ENCODE measurements at regions not wholly inside any gene's neighbourhood (a gene's known extent, or its start where the extent isn't known, plus 50 kb on each side); places are given as distances from the start of the nearest gene placed in this dataset.

GRCh38 chr20:51210084-51210483 lies 187.2 kb upstream of the KCNG1 start:
- intact Hi-C loops (cut with DNase I), result no loop called here
- 45 to 48% methylated on average over 1 of the region's 1 CpG for WGBS, 2 donors
- Histone ChIP-seq H3K4me1 (ENCODE audit: control insufficient read depth in 1 of 2, insufficient read depth in 2 of 2, low read length in 2 of 2) (no peaks in the 10 kb centered on the region), H3K36me3 (ENCODE audit: control insufficient read depth in 1 of 2, insufficient read depth in 2 of 2, low read length in 1 of 2) (no peaks in the 10 kb centered on the region), H3K27ac (ENCODE audit: low read depth in 1 of 2, low read length in 2 of 2) (no peak overlapping the region), H3K27me3 (ENCODE audit: control insufficient read depth in 1 of 2, insufficient read depth in 2 of 2, low read length in 1 of 2) (no peaks in the 10 kb centered on the region), H3K4me3 (ENCODE audit: low read length in 2 of 2) (no peak overlapping the region), H3K9me3 (ENCODE audit: control insufficient read depth, low read length) (peaks cover 2% of the 10 kb centered on the region)
- DNase-seq, result no peak
- ATAC-seq (ENCODE audit: low FRiP score), result no peak

GRCh38 chr20:51208162-51208561 lies 185.3 kb upstream of the KCNG1 start:
- H3K27me3 ChIP-seq (ENCODE audit: control insufficient read depth in 1 of 2, insufficient read depth in 2 of 2, low read length in 1 of 2), result no peaks in the 10 kb centered on the region
- intact Hi-C loops (cut with DNase I), result no loop called here
- DNase-seq (no peak), ATAC-seq (ENCODE audit: low FRiP score) (no peak)
- 62 to 64% methylated on average over 3 of the region's 3 CpGs for WGBS, 2 donors
- no peaks in the 10 kb centered on the region for H3K4me1 ChIP-seq (ENCODE audit: control insufficient read depth in 1 of 2, insufficient read depth in 2 of 2, low read length in 2 of 2)
- no peak overlapping the region for H3K27ac ChIP-seq (ENCODE audit: low read depth in 1 of 2, low read length in 2 of 2)
- H3K36me3 ChIP-seq (ENCODE audit: control insufficient read depth in 1 of 2, insufficient read depth in 2 of 2, low read length in 1 of 2), result no peaks in the 10 kb centered on the region
- H3K9me3 ChIP-seq (ENCODE audit: control insufficient read depth, low read length), result peaks cover 2% of the 10 kb centered on the region
- H3K4me3 ChIP-seq (ENCODE audit: low read length in 2 of 2), result no peak overlapping the region

GRCh38 chr20:51206032-51206662 lies 183.2 kb upstream of the KCNG1 start:
- Histone ChIP-seq H3K4me1 (ENCODE audit: control insufficient read depth in 1 of 2, insufficient read depth in 2 of 2, low read length in 2 of 2) (no peaks in the 10 kb centered on the region), H3K4me3 (ENCODE audit: low read length in 2 of 2) (no peak overlapping the region), H3K36me3 (ENCODE audit: control insufficient read depth in 1 of 2, insufficient read depth in 2 of 2, low read length in 1 of 2) (no peaks in the 10 kb centered on the region), H3K9me3 (ENCODE audit: control insufficient read depth, low read length) (peaks cover 2% of the 10 kb centered on the region), H3K27me3 (ENCODE audit: control insufficient read depth in 1 of 2, insufficient read depth in 2 of 2, low read length in 1 of 2) (no peaks in the 10 kb centered on the region), H3K27ac (ENCODE audit: low read depth in 1 of 2, low read length in 2 of 2) (no peak overlapping the region)
- ATAC-seq (ENCODE audit: low FRiP score), result no peak
- 79 to 85% methylated on average over 5 of the region's 5 CpGs for WGBS, 2 donors
- intact Hi-C loops (cut with DNase I), result no loop called here
- no peak for DNase-seq

- intact Hi-C loops (cut with DNase I), result no loop called here
- H3K4me3 ChIP-seq (ENCODE audit: low read length in 2 of 2), result no peak overlapping the region
- H3K9me3 ChIP-seq (ENCODE audit: control insufficient read depth, low read length), result peaks cover 2% of the 10 kb centered on the region
- no peaks in the 10 kb centered on the region for H3K36me3 ChIP-seq (ENCODE audit: control insufficient read depth in 1 of 2, insufficient read depth in 2 of 2, low read length in 1 of 2)
- H3K27me3 ChIP-seq (ENCODE audit: control insufficient read depth in 1 of 2, insufficient read depth in 2 of 2, low read length in 1 of 2), result no peaks in the 10 kb centered on the region
- DNase-seq, result no peak
- no peak for ATAC-seq (ENCODE audit: low FRiP score)
- no peaks in the 10 kb centered on the region for H3K4me1 ChIP-seq (ENCODE audit: control insufficient read depth in 1 of 2, insufficient read depth in 2 of 2, low read length in 2 of 2)
- WGBS, 2 donors, result 31 to 39% methylated on average over 1 of the region's 1 CpG
- no peak overlapping the region for H3K27ac ChIP-seq (ENCODE audit: low read depth in 1 of 2, low read length in 2 of 2)
Measured at GRCh38 chr20:51204794-51205193, 181.9 kb upstream of the KCNG1 start.

GRCh38 chr20:51204051-51204715 lies 181.3 kb upstream of the KCNG1 start:
- no peaks in the 10 kb centered on the region for H3K4me1 ChIP-seq (ENCODE audit: control insufficient read depth in 1 of 2, insufficient read depth in 2 of 2, low read length in 2 of 2)
- H3K27me3 ChIP-seq (ENCODE audit: control insufficient read depth in 1 of 2, insufficient read depth in 2 of 2, low read length in 1 of 2), result no peaks in the 10 kb centered on the region
- ATAC-seq (ENCODE audit: low FRiP score) (no peak), DNase-seq (no peak)
- intact Hi-C loops (cut with DNase I), result no loop called here
- 44 to 54% methylated on average over 3 of the region's 3 CpGs for WGBS, 2 donors
- H3K27ac ChIP-seq (ENCODE audit: low read depth in 1 of 2, low read length in 2 of 2), result no peak overlapping the region
- H3K9me3 ChIP-seq (ENCODE audit: control insufficient read depth, low read length), result peaks cover 2% of the 10 kb centered on the region
- no peaks in the 10 kb centered on the region for H3K36me3 ChIP-seq (ENCODE audit: control insufficient read depth in 1 of 2, insufficient read depth in 2 of 2, low read length in 1 of 2)
- H3K4me3 ChIP-seq (ENCODE audit: low read length in 2 of 2), result no peak overlapping the region

- Histone ChIP-seq H3K9me3 (ENCODE audit: control insufficient read depth, low read length) (peaks cover 2% of the 10 kb centered on the region), H3K27me3 (ENCODE audit: control insufficient read depth in 1 of 2, insufficient read depth in 2 of 2, low read length in 1 of 2) (no peaks in the 10 kb centered on the region), H3K27ac (ENCODE audit: low read depth in 1 of 2, low read length in 2 of 2) (no peak overlapping the region), H3K36me3 (ENCODE audit: control insufficient read depth in 1 of 2, insufficient read depth in 2 of 2, low read length in 1 of 2) (no peaks in the 10 kb centered on the region), H3K4me1 (ENCODE audit: control insufficient read depth in 1 of 2, insufficient read depth in 2 of 2, low read length in 2 of 2) (no peaks in the 10 kb centered on the region), H3K4me3 (ENCODE audit: low read length in 2 of 2) (no peak overlapping the region)
- intact Hi-C loops (cut with DNase I), result no loop called here
- ATAC-seq (ENCODE audit: low FRiP score) (no peak), DNase-seq (no peak)
- WGBS, 2 donors, result 76 to 77% methylated on average over 10 of the region's 10 CpGs
Measured at GRCh38 chr20:51202304-51202703, 179.4 kb upstream of the KCNG1 start.

- 71 to 75% methylated on average over 6 of the region's 6 CpGs for WGBS, 2 donors
- Histone ChIP-seq H3K9me3 (ENCODE audit: control insufficient read depth, low read length) (no peaks in the 10 kb centered on the region), H3K36me3 (ENCODE audit: control insufficient read depth in 1 of 2, insufficient read depth in 2 of 2, low read length in 1 of 2) (no peaks in the 10 kb centered on the region), H3K4me1 (ENCODE audit: control insufficient read depth in 1 of 2, insufficient read depth in 2 of 2, low read length in 2 of 2) (no peaks in the 10 kb centered on the region), H3K27ac (ENCODE audit: low read depth in 1 of 2, low read length in 2 of 2) (no peak overlapping the region), H3K27me3 (ENCODE audit: control insufficient read depth in 1 of 2, insufficient read depth in 2 of 2, low read length in 1 of 2) (no peaks in the 10 kb centered on the region), H3K4me3 (ENCODE audit: low read length in 2 of 2) (no peak overlapping the region)
- DNase-seq (no peak), ATAC-seq (ENCODE audit: low FRiP score) (no peak)
- intact Hi-C loops (cut with DNase I), result no loop called here
Measured at GRCh38 chr20:51199920-51200319, 177.0 kb upstream of the KCNG1 start.

- Histone ChIP-seq H3K27ac (ENCODE audit: low read depth in 1 of 2, low read length in 2 of 2) (no peak overlapping the region), H3K36me3 (ENCODE audit: control insufficient read depth in 1 of 2, insufficient read depth in 2 of 2, low read length in 1 of 2) (no peaks in the 10 kb centered on the region), H3K9me3 (ENCODE audit: control insufficient read depth, low read length) (no peaks in the 10 kb centered on the region), H3K27me3 (ENCODE audit: control insufficient read depth in 1 of 2, insufficient read depth in 2 of 2, low read length in 1 of 2) (no peaks in the 10 kb centered on the region), H3K4me3 (ENCODE audit: low read length in 2 of 2) (no peak overlapping the region), H3K4me1 (ENCODE audit: control insufficient read depth in 1 of 2, insufficient read depth in 2 of 2, low read length in 2 of 2) (no peaks in the 10 kb centered on the region)
- intact Hi-C loops (cut with DNase I), result no loop called here
- DNase-seq (no peak), ATAC-seq (ENCODE audit: low FRiP score) (no peak)
- WGBS, 2 donors, result 65 to 66% methylated on average over 6 of the region's 6 CpGs
Measured at GRCh38 chr20:51198876-51199523, 176.1 kb upstream of the KCNG1 start.

DNA sequence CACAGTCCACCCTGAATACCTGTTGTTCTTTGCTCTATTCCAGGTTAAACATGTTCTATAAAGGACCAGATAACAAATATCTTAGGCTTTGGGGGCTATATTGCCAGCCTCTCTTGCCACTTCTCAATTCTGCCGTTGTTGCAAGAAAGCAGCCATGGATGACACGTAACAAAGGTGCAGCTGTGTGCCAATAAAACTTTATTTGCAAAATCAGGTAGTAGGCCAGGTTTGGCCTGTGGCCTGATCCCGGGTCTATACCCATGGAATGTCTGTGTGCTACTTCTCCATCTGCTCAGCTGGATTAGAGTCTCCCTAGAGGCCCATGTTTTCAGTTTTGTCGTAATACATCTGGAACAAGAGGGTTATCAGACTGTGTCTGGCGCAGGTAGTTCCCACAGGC lies 175.3 kb upstream of the KCNG1 start:
- intact Hi-C loops (cut with DNase I), result no loop called here
- no peak for ATAC-seq (ENCODE audit: low FRiP score)

More for the DNA sequence above, 175.3 kb upstream of the KCNG1 start:
- no peak for DNase-seq
- no peak overlapping the region for H3K27ac ChIP-seq (ENCODE audit: low read depth in 1 of 2, low read length in 2 of 2)
- no peaks in the 10 kb centered on the region for H3K36me3 ChIP-seq (ENCODE audit: control insufficient read depth in 1 of 2, insufficient read depth in 2 of 2, low read length in 1 of 2)
- H3K4me1 ChIP-seq (ENCODE audit: control insufficient read depth in 1 of 2, insufficient read depth in 2 of 2, low read length in 2 of 2), result no peaks in the 10 kb centered on the region
- no peaks in the 10 kb centered on the region for H3K9me3 ChIP-seq (ENCODE audit: control insufficient read depth, low read length)
- 81 to 84% methylated on average over 5 of the region's 5 CpGs for WGBS, 2 donors
- no peaks in the 10 kb centered on the region for H3K27me3 ChIP-seq (ENCODE audit: control insufficient read depth in 1 of 2, insufficient read depth in 2 of 2, low read length in 1 of 2)
- no peak overlapping the region for H3K4me3 ChIP-seq (ENCODE audit: low read length in 2 of 2)

Measured in aorta (tissue), 5 donors.